ENCODE measurements at regions not wholly inside any gene's neighbourhood (a gene's known extent, or its start where the extent isn't known, plus 50 kb on each side); places are given as distances from the start of the nearest gene placed in this dataset.

- Histone ChIP-seq H3K9me2 (replicated peaks; ENCODE audit: low read length) (no peaks in the 10 kb centered on the region), H3K9ac (ENCODE audit: low read length) (no peak overlapping the region), H3K4me1 (ENCODE audit: insufficient read depth, low read length) (no peaks in the 10 kb centered on the region), H4K20me1 (ENCODE audit: low read length) (no peaks in the 10 kb centered on the region), H3K79me2 (ENCODE audit: low read length) (no peaks in the 10 kb centered on the region), H3K27me3 (ENCODE audit: low read length) (no peaks in the 10 kb centered on the region), H3F3A (ENCODE audit: low read length, unreplicated experiment) (no peaks in the 10 kb centered on the region), H3K9me3 (ENCODE audit: low read length) (no peaks in the 10 kb centered on the region), H3K27ac (ENCODE audit: low read length) (no peak overlapping the region), H3K4me2 (ENCODE audit: low read length) (no peak overlapping the region), H2AFZ (ENCODE audit: low read length) (no peak overlapping the region), H3K36me3 (ENCODE audit: low read depth, low read length) (no peaks in the 10 kb centered on the region), H3K4me3 (ENCODE audit: low read length) (no peak overlapping the region)
- TF ChIP-seq EZH2 (IDR thresholded peaks at IDR 0.05; ENCODE audit: low read length, unreplicated experiment) (no peak), EZH2phosphoT487 (IDR thresholded peaks at IDR 0.05; ENCODE audit: borderline replicate concordance, low read length) (no peak), CTCF (conservative IDR thresholded peaks at IDR 0.05; ENCODE audit: low read depth, low read length) (no peak)
- intact Hi-C loops (cut with micrococcal nuclease): no loop called here
- ATAC-seq (no peak), DNase-seq (no peak)
- POLR2A ChIA-PET (ENCODE audit: unreplicated experiment): no interaction called here
- CTCF ChIA-PET: no interaction called here
- no TSS peak for BruUV-seq (replicated peaks)
Measured at GRCh38 chr2:150997702-150998440, 263.8 kb downstream of the RBM43 start.

GRCh38 chr2:150997066-150997465 is 264.6 kb downstream of the RBM43 start:
- TF ChIP-seq CTCF (conservative IDR thresholded peaks at IDR 0.05; ENCODE audit: low read depth, low read length): no peak
- TF ChIP-seq EZH2 (IDR thresholded peaks at IDR 0.05; ENCODE audit: low read length, unreplicated experiment): no peak
- TF ChIP-seq EZH2phosphoT487 (IDR thresholded peaks at IDR 0.05; ENCODE audit: borderline replicate concordance, low read length): no peak
- Histone ChIP-seq H4K20me1 (ENCODE audit: low read length) (no peaks in the 10 kb centered on the region), H3K36me3 (ENCODE audit: low read depth, low read length) (no peaks in the 10 kb centered on the region), H3K9me2 (replicated peaks; ENCODE audit: low read length) (no peaks in the 10 kb centered on the region), H3K9ac (ENCODE audit: low read length) (no peak overlapping the region), H3F3A (ENCODE audit: low read length, unreplicated experiment) (no peaks in the 10 kb centered on the region), H3K9me3 (ENCODE audit: low read length) (no peaks in the 10 kb centered on the region), H3K4me3 (ENCODE audit: low read length) (no peak overlapping the region), H3K4me1 (ENCODE audit: insufficient read depth, low read length) (no peaks in the 10 kb centered on the region), H3K27me3 (ENCODE audit: low read length) (no peaks in the 10 kb centered on the region), H3K4me2 (ENCODE audit: low read length) (no peak overlapping the region), H3K79me2 (ENCODE audit: low read length) (no peaks in the 10 kb centered on the region), H2AFZ (ENCODE audit: low read length) (no peak overlapping the region), H3K27ac (ENCODE audit: low read length) (no peak overlapping the region)
- no peak for ATAC-seq
- CTCF ChIA-PET: no interaction called here
- POLR2A ChIA-PET (ENCODE audit: unreplicated experiment): no interaction called here
- DNase-seq: no peak
- BruUV-seq (replicated peaks): no TSS peak
- intact Hi-C loops (cut with micrococcal nuclease): no loop called here

- intact Hi-C loops (cut with micrococcal nuclease): no loop called here
- no peak for TF ChIP-seq EZH2 (IDR thresholded peaks at IDR 0.05; ENCODE audit: low read length, unreplicated experiment)
- no peak for TF ChIP-seq CTCF (conservative IDR thresholded peaks at IDR 0.05; ENCODE audit: low read depth, low read length)
- no peak for TF ChIP-seq EZH2phosphoT487 (IDR thresholded peaks at IDR 0.05; ENCODE audit: borderline replicate concordance, low read length)
- H3K9me3 ChIP-seq (ENCODE audit: low read length): peaks cover 13% of the 10 kb centered on the region
- H4K20me1 ChIP-seq (ENCODE audit: low read length): no peaks in the 10 kb centered on the region
- H3K4me1 ChIP-seq (ENCODE audit: insufficient read depth, low read length): no peaks in the 10 kb centered on the region
- no peaks in the 10 kb centered on the region for H3K36me3 ChIP-seq (ENCODE audit: low read depth, low read length)
- H3K4me3 ChIP-seq (ENCODE audit: low read length): no peak overlapping the region
- H3K9ac ChIP-seq (ENCODE audit: low read length): no peak overlapping the region
- POLR2A ChIA-PET (ENCODE audit: unreplicated experiment): no interaction called here
- H2AFZ ChIP-seq (ENCODE audit: low read length): no peak overlapping the region
- no peak overlapping the region for H3K27ac ChIP-seq (ENCODE audit: low read length)
- H3F3A ChIP-seq (ENCODE audit: low read length, unreplicated experiment): no peaks in the 10 kb centered on the region
- BruUV-seq (replicated peaks): no TSS peak
- no peak for DNase-seq
- no peak overlapping the region for H3K4me2 ChIP-seq (ENCODE audit: low read length)
- H3K9me2 ChIP-seq (replicated peaks; ENCODE audit: low read length): no peaks in the 10 kb centered on the region
- no peaks in the 10 kb centered on the region for H3K79me2 ChIP-seq (ENCODE audit: low read length)
- no peaks in the 10 kb centered on the region for H3K27me3 ChIP-seq (ENCODE audit: low read length)
- CTCF ChIA-PET: no interaction called here
- ATAC-seq: peak; percentile 67
Measured at GRCh38 chr2:150994076-150994475, 267.6 kb downstream of the RBM43 start.

All from PC-3 (cell line).